ENCODE measurements at regions not wholly inside any gene's neighbourhood (a gene's known extent, or its start where the extent isn't known, plus 50 kb on each side); places are given as distances from the start of the nearest gene placed in this dataset.

- no peak for TF ChIP-seq CTCF (IDR thresholded peaks at IDR 0.05; ENCODE audit: extremely low read depth, missing control alignments)
- DNase-seq (ENCODE audit: low spot score) = no peak
Measured at GRCh38 chr11:76280151-76280881, 74.0 kb upstream of the WNT11 start.

DNA sequence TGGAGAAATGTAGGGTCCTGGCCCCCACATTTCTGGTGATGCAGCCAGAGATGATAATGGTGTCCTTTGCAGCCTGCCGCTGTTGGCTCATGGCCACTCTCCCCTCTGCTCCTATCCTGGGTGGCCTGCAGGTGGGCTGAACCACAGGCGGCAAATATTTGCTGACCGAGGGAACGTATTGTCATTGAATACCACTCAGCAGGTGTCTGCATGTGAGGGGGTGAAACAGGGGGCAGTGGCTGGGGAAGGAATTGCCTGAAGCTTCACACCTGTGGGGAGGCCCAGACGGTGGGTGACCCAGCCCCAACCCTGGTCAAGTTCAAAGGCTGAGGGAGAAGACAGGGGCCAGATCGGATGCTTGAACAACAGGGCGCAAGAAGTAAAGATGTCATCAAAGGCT, 73.3 kb upstream of the WNT11 start:
- no peak for TF ChIP-seq CTCF (IDR thresholded peaks at IDR 0.05; ENCODE audit: extremely low read depth, missing control alignments)
- DNase-seq (ENCODE audit: low spot score) = no peak

DNA sequence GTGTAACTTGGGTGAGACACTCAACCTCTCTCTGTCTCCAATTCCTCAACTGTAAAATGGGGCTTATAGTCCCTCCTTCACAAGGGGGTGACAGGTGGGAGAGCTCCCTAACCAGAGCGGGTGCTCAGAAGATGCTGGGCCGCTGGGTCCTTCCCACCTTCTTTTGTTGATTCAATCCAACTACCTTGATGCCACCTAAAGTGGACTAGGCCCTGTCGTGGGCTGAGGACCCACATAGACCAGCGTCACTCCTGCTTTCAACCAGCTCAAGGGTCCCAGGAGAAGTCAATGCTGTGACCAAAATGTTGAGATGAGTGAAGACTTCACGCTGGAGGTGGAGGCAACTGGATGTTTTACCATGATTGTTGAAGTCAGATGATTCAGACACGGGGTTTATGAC, 72.7 kb upstream of the WNT11 start:
- TF ChIP-seq CTCF (IDR thresholded peaks at IDR 0.05; ENCODE audit: extremely low read depth, missing control alignments) = no peak
- no peak for DNase-seq (ENCODE audit: low spot score)

DNA sequence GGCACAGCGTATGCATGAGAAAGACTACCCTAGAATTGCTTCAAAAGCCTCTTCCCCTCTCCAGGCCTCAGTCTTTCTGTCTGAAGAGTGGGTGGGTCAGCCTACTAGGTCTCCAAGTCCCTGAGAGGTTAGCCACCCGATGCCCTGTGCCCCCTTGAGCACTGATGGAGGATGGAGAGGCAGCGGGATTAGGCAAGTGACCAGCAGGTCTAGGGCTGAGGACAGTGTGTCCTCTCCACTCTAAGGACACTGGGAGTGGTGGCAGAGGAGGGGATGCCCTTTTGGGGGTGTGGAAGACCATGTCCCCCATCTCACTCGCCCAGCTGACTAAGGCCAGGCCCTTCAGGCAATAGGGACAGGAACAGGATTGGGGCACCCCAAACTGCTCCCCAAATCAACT, 72.2 kb upstream of the WNT11 start:
- DNase-seq (ENCODE audit: low spot score) = no peak
- no peak for TF ChIP-seq CTCF (IDR thresholded peaks at IDR 0.05; ENCODE audit: extremely low read depth, missing control alignments)

DNA sequence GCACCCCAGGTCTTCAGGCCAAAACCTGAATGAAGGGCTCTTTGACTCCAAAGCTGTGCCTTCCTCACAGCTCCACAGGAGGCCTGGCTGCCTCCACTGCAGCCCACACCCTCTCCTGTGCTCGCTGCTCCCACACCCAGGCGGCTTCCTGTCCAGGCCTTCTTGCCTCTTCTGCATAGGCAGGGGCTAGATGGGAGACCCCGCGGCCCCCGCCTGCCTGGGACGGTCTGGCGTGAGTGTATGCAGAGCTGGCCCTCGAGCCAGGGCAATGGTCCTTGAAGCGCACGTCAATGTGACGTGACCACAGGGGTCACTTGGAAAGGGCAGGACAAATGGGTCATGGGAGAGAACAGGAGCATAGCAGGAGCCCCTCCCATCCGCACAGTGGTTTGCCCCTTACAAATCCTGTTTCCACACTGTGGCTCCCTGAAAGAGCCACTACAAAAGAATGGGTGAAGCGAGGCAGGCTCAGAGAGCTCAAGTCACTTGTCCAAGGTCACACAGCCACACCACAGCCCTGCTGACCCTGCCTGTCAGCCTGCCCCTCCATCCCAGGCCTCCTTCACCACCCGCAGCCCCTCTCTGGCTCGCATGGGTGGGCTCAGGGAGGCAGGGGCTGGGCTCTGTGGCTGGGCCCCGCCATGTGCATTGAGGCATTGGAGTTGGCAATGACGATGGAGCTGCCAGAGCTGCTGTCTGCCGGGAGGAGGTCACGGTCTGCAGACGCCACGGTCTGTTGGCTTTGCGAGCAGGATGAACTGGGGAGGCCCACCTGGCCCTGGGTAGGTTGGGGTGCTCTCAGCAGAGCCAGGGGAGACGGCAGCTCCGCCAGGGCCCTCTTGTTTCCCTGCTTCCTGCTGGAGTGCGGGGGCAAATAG, 71.2 kb upstream of the WNT11 start:
- no peak for TF ChIP-seq CTCF (IDR thresholded peaks at IDR 0.05; ENCODE audit: extremely low read depth, missing control alignments)

GRCh38 chr11:76276781-76277155, 70.5 kb upstream of the WNT11 start:
- no peak for TF ChIP-seq CTCF (IDR thresholded peaks at IDR 0.05; ENCODE audit: extremely low read depth, missing control alignments)
- DNase-seq (ENCODE audit: low spot score) = no peak

More for the DNA sequence above, 71.2 kb upstream of the WNT11 start:
- no peak for DNase-seq (ENCODE audit: low spot score)

Data from GM20000 (cell line).